Upper lobe of left lung (tissue), 6 donors: ENCODE measurements at regions not wholly inside any gene's neighbourhood (a gene's known extent, or its start where the extent isn't known, plus 50 kb on each side); places are given as distances from the start of the nearest gene placed in this dataset.

Experiments
- ATAC-seq, 2 donors: fragments of 200-7000 bp; cut with Tn5 transposase; one replicate each; pipeline ENCODE4 v1.9.1; 2022; ENCODE audit warnings: mild to moderate bottlenecking in 2 of 2, moderate library complexity in 2 of 2; ENCODE audit not compliant: low FRiP score in 2 of 2
- DNase-seq, 2 donors: peaks; one replicate each; pipeline ENCODE4 v3.0.0-alpha.2; 2019 to 2020
- H3K27ac ChIP-seq, 4 donors: fragments of 200-600 bp; sonication (generic); one replicate each; pipeline ENCODE4 v1.5.1; 2016 to 2019
- H3K27me3 ChIP-seq, 4 donors: fragments of 200-600 bp; sonication (generic); one replicate each; pipeline ENCODE4 v1.5.1; 2017 to 2019
- H3K36me3 ChIP-seq, 4 donors: fragments of 200-600 bp; sonication (generic); one replicate each; pipeline ENCODE4 v1.5.1; 2016 to 2019
- H3K4me1 ChIP-seq, 4 donors: fragments of 200-600 bp; sonication (generic); one replicate each; pipeline ENCODE4 v1.5.1; 2018 to 2019
- H3K4me3 ChIP-seq, 4 donors: fragments of 200-600 bp; sonication (generic); one replicate each; pipeline ENCODE4 v1.5.1; 2017 to 2019; ENCODE audit warnings: mild to moderate bottlenecking in 2 of 4, moderate library complexity in 1 of 4
- H3K9me3 ChIP-seq, 4 donors: fragments of 200-600 bp; sonication (generic); one replicate each; pipeline ENCODE4 v1.5.1; 2018 to 2019
- CTCF ChIP-seq, 6 experiments: fragments of 450-650 bp in 4 of 6; fragments of 200-600 bp in 2 of 6; sonication (generic) in 2 of 6; IDR thresholded peaks; one replicate each; pipeline ENCODE4 v1.5.1; 2016 to 2019; ENCODE audit warnings: antibody characterized with exemption in 6 of 6
- EP300 ChIP-seq, 4 donors: sonication (generic); formaldehyde crosslinking; IDR thresholded peaks; one replicate each; pipeline ENCODE4 v1.5.1; 2017; ENCODE audit warnings: antibody characterized with exemption in 4 of 4, control low read depth in 2 of 4
- POLR2A ChIP-seq, 4 donors: fragments of 450-650 bp; IDR thresholded peaks; one replicate each; pipeline ENCODE4 v1.5.1; 2016 to 2017; ENCODE audit warnings: antibody characterized with exemption in 4 of 4, mild to moderate bottlenecking in 2 of 4
- POLR2AphosphoS5 ChIP-seq, 2 donors: sonication (generic); formaldehyde crosslinking; IDR thresholded peaks; one replicate each; pipeline ENCODE4 v1.5.1; 2017; ENCODE audit warnings: antibody characterized with exemption in 2 of 2
- WGBS, 2 donors: methylation state at CpG; one replicate each; pipeline ENCODE4 v1.1.5; 2017 to 2018; 5-methylcytosine and 5-hydroxymethylcytosine counted together
- donor health status: DM: no; HTN: no; CAD: no; lungs with moderate emphysema.
- donor health status: DM: no; HTN: yes; CAD: no; lungs with severe emphysema.

GRCh38 chr1:34400675-34401074 is 224.0 kb downstream of the C1orf94 start:
- peaks cover 0 to 7% (median 2%) of the 10 kb centered on the region in 4 donors for H3K4me1 ChIP-seq
- H3K27ac ChIP-seq: no peak overlapping the region
- no peak for DNase-seq
- H3K9me3 ChIP-seq: no peaks in the 10 kb centered on the region
- no peaks in the 10 kb centered on the region for H3K27me3 ChIP-seq
- no peak for TF ChIP-seq POLR2AphosphoS5 (IDR thresholded peaks at IDR 0.05)
- TF ChIP-seq POLR2A (IDR thresholded peaks at IDR 0.05): no peak
- TF ChIP-seq CTCF (IDR thresholded peaks at IDR 0.05): no peak
- TF ChIP-seq EP300 (IDR thresholded peaks at IDR 0.05): no peak
- no peak for ATAC-seq
- no peaks in the 10 kb centered on the region for H3K36me3 ChIP-seq
- 55 to 68% methylated on average over 2 of the region's 2 CpGs for WGBS, 2 donors
- H3K4me3 ChIP-seq: no peak overlapping the region

- no peak overlapping the region for H3K27ac ChIP-seq
- H3K36me3 ChIP-seq: no peaks in the 10 kb centered on the region
- no peak for DNase-seq
- no peak for ATAC-seq
- H3K27me3 ChIP-seq: no peaks in the 10 kb centered on the region
- H3K4me1 ChIP-seq: peaks cover 6 to 29% (median 12%) of the 10 kb centered on the region in 4 donors
- H3K9me3 ChIP-seq: no peaks in the 10 kb centered on the region
- TF ChIP-seq POLR2AphosphoS5 (IDR thresholded peaks at IDR 0.05): no peak
- TF ChIP-seq POLR2A (IDR thresholded peaks at IDR 0.05): no peak
- no peak for TF ChIP-seq CTCF (IDR thresholded peaks at IDR 0.05)
- TF ChIP-seq EP300 (IDR thresholded peaks at IDR 0.05): no peak
- no peak overlapping the region for H3K4me3 ChIP-seq
Observed at GRCh38 chr1:34403156-34403555, 226.4 kb downstream of the C1orf94 start.

- no peak overlapping the region for H3K27ac ChIP-seq
- no peaks in the 10 kb centered on the region for H3K9me3 ChIP-seq
- no peaks in the 10 kb centered on the region for H3K27me3 ChIP-seq
- no peaks in the 10 kb centered on the region for H3K36me3 ChIP-seq
- TF ChIP-seq EP300 (IDR thresholded peaks at IDR 0.05) (peak in 2 of 4 donors; percentile 31 to 46), POLR2A (IDR thresholded peaks at IDR 0.05) (no peak)
- H3K4me1 ChIP-seq: peaks cover 6 to 34% (median 12%) of the 10 kb centered on the region in 4 donors
- H3K4me3 ChIP-seq: no peak overlapping the region
- peak in 1 of 2 donors; percentile 45 for DNase-seq
- no peak for ATAC-seq
Observed at GRCh38 chr1:34404804-34405203, 228.1 kb downstream of the C1orf94 start.

DNA sequence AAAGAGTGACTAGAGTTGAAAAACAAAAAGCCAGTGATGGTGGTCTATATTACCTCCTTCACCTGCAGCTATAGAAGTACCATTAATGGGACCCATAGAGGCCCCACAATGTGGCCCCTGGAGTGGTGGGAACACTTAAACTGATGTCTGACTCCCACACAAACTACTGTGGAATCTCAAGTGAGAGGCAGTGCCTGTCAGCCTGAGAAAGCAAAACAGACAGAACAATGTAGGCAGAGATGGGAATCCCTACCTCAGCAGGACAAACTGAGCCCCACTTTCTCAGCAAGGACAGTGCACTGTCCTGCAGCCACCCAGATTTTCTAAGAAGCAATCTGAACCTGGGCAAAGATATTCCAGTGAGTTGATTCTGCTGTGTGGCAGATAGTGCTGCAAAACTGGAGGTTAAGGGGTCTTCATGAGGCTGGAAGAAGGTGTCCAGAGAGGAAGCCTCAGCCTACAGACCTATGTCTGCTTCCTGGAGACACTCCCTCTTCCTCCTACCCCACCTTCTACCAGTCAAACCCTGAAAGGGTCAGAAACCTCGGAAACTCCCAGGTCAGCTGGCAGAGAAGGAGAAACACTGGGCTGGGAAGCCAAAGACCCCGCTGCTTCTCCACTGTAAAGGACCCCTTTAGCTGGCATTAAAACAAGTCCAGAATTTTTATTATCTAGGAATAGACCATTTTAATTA is 228.7 kb downstream of the C1orf94 start:
- Histone ChIP-seq H3K9me3 (no peaks in the 10 kb centered on the region), H3K27ac (no peak overlapping the region), H3K27me3 (no peaks in the 10 kb centered on the region), H3K4me3 (no peak overlapping the region), H3K36me3 (no peaks in the 10 kb centered on the region), H3K4me1 (peaks cover 6 to 34% (median 12%) of the 10 kb centered on the region in 4 donors)
- TF ChIP-seq POLR2AphosphoS5 (IDR thresholded peaks at IDR 0.05) (no peak), POLR2A (IDR thresholded peaks at IDR 0.05) (no peak), CTCF (IDR thresholded peaks at IDR 0.05) (no peak)
- ATAC-seq (no peak), DNase-seq (no peak)
- 63 to 73% methylated on average over 2 of the region's 2 CpGs for WGBS, 2 donors

GRCh38 chr1:34406377-34406776 is 229.7 kb downstream of the C1orf94 start:
- TF ChIP-seq POLR2A (IDR thresholded peaks at IDR 0.05) (no peak), EP300 (IDR thresholded peaks at IDR 0.05) (peak in 1 of 4 donors; percentile 10)
- Histone ChIP-seq H3K27me3 (no peaks in the 10 kb centered on the region), H3K27ac (peak overlapping the region in 3 of 4 donors; percentile 51 to 72 (median 53)), H3K9me3 (no peaks in the 10 kb centered on the region), H3K4me3 (no peak overlapping the region), H3K4me1 (peaks cover 6 to 34% (median 12%) of the 10 kb centered on the region in 4 donors), H3K36me3 (no peaks in the 10 kb centered on the region)
- ATAC-seq: peak in 1 of 2 donors; percentile 32
- peak in 1 of 2 donors; percentile 40 for DNase-seq
- 15 to 25% methylated on average over 5 of the region's 5 CpGs for WGBS, 2 donors
